Endothelial cell (in vitro differentiated cells): ENCODE measurements at regions not wholly inside any gene's neighbourhood (a gene's known extent, or its start where the extent isn't known, plus 50 kb on each side); places are given as distances from the start of the nearest gene placed in this dataset.
"Not testable (repeated sequence)": the region's sequence is repeated elsewhere in the genome, so short reads cannot be mapped to it uniquely, and the experiment has no call there.

ENCODE experiments used
- DNase-seq: peaks from one replicate; pipeline ENCODE4 v3.0.0; 2021; ENCODE audit warnings: low spot score
- H3K27ac Mint-ChIP-seq: one replicate; pipeline ENCODE4 v1.8.0; 2021; ENCODE audit warnings: mixed read lengths, inconsistent platforms; ENCODE audit not compliant: unreplicated experiment
- H3K27me3 Mint-ChIP-seq: one replicate; pipeline ENCODE4 v1.8.0; 2021; ENCODE audit warnings: mild to moderate bottlenecking, moderate library complexity, mixed read lengths, inconsistent platforms; ENCODE audit not compliant: unreplicated experiment
- H3K36me3 Mint-ChIP-seq: one replicate; pipeline ENCODE4 v1.8.0; 2021; ENCODE audit warnings: mild to moderate bottlenecking, low read depth, mixed read lengths, inconsistent platforms; ENCODE audit not compliant: unreplicated experiment
- H3K4me1 Mint-ChIP-seq: one replicate; pipeline ENCODE4 v1.8.0; 2021; ENCODE audit warnings: mild to moderate bottlenecking, mixed read lengths, inconsistent platforms; ENCODE audit not compliant: unreplicated experiment
- H3K4me3 Mint-ChIP-seq: one replicate; pipeline ENCODE4 v1.8.0; 2021; ENCODE audit warnings: mild to moderate bottlenecking, mixed read lengths, inconsistent platforms; ENCODE audit not compliant: unreplicated experiment
- H3K9me3 Mint-ChIP-seq: one replicate; pipeline ENCODE4 v1.8.0; 2021; ENCODE audit warnings: mixed read lengths, inconsistent platforms; ENCODE audit not compliant: unreplicated experiment
- CTCF ChIP-seq: fragments of 200-600 bp; sonication (generic); IDR thresholded peaks from one replicate; pipeline ENCODE4 v1.5.0; 2021; ENCODE audit warnings: antibody characterized with exemption; ENCODE audit not compliant: unreplicated experiment

- no peaks in the 10 kb centered on the region for H3K9me3 Mint-ChIP-seq
- no peaks in the 10 kb centered on the region for H3K4me1 Mint-ChIP-seq
- H3K27me3 Mint-ChIP-seq, result no peaks in the 10 kb centered on the region
- no peak overlapping the region for H3K27ac Mint-ChIP-seq
- no peak overlapping the region for H3K4me3 Mint-ChIP-seq
- no peaks in the 10 kb centered on the region for H3K36me3 Mint-ChIP-seq
- TF ChIP-seq CTCF, result no peak
- no peak for DNase-seq
Observed at GRCh38 chr10:77726732-77727131, 89.1 kb upstream of the KCNMA1 start.

GRCh38 chr10:77726301-77726700, 88.7 kb upstream of the KCNMA1 start:
- no peaks in the 10 kb centered on the region for H3K4me1 Mint-ChIP-seq

GRCh38 chr10:77724820-77725219, 87.2 kb upstream of the KCNMA1 start:
- H3K9me3 Mint-ChIP-seq, result no peaks in the 10 kb centered on the region
- H3K4me3 Mint-ChIP-seq, result no peak overlapping the region
- H3K36me3 Mint-ChIP-seq, result no peaks in the 10 kb centered on the region
- H3K27me3 Mint-ChIP-seq, result no peaks in the 10 kb centered on the region
- no peak for TF ChIP-seq CTCF
- no peak overlapping the region for H3K27ac Mint-ChIP-seq
- DNase-seq, result no peak
- H3K4me1 Mint-ChIP-seq, result no peaks in the 10 kb centered on the region

More at GRCh38 chr10:77726301-77726700, 88.7 kb upstream of the KCNMA1 start:
- Mint-ChIP-seq H3K4me3 (no peak overlapping the region), H3K27me3 (no peaks in the 10 kb centered on the region), H3K27ac (no peak overlapping the region), H3K36me3 (no peaks in the 10 kb centered on the region), H3K9me3 (no peaks in the 10 kb centered on the region)
- TF ChIP-seq CTCF, result no peak
- no peak for DNase-seq

GRCh38 chr10:77723376-77723775, 85.8 kb upstream of the KCNMA1 start:
- no peaks in the 10 kb centered on the region for H3K4me1 Mint-ChIP-seq
- no peak overlapping the region for H3K4me3 Mint-ChIP-seq
- H3K27ac Mint-ChIP-seq, result no peak overlapping the region
- no peaks in the 10 kb centered on the region for H3K36me3 Mint-ChIP-seq
- no peak for TF ChIP-seq CTCF
- DNase-seq, result no peak
- H3K9me3 Mint-ChIP-seq, result no peaks in the 10 kb centered on the region
- no peaks in the 10 kb centered on the region for H3K27me3 Mint-ChIP-seq

GRCh38 chr10:77722956-77723355, 85.3 kb upstream of the KCNMA1 start:
- not testable (repeated sequence) for H3K27me3 Mint-ChIP-seq, DNase-seq, H3K27ac Mint-ChIP-seq, H3K9me3 Mint-ChIP-seq, H3K4me3 Mint-ChIP-seq, H3K36me3 Mint-ChIP-seq, H3K4me1 Mint-ChIP-seq

- Mint-ChIP-seq H3K27ac (no peak overlapping the region), H3K9me3 (no peaks in the 10 kb centered on the region), H3K36me3 (no peaks in the 10 kb centered on the region), H3K4me1 (no peaks in the 10 kb centered on the region), H3K4me3 (no peak overlapping the region), H3K27me3 (no peaks in the 10 kb centered on the region)
- TF ChIP-seq CTCF, result no peak
- DNase-seq, result no peak
Observed at GRCh38 chr10:77721815-77722214, 84.2 kb upstream of the KCNMA1 start.
